ENCODE measurements at regions not wholly inside any gene's neighbourhood (a gene's known extent, or its start where the extent isn't known, plus 50 kb on each side); places are given as distances from the start of the nearest gene placed in this dataset.

GRCh38 chr2:4518596-4518995 lies 815.2 kb downstream of the DCDC2C start:
- DNase-seq (ENCODE audit: low read depth): no peak
- TF ChIP-seq, protein P1, sequence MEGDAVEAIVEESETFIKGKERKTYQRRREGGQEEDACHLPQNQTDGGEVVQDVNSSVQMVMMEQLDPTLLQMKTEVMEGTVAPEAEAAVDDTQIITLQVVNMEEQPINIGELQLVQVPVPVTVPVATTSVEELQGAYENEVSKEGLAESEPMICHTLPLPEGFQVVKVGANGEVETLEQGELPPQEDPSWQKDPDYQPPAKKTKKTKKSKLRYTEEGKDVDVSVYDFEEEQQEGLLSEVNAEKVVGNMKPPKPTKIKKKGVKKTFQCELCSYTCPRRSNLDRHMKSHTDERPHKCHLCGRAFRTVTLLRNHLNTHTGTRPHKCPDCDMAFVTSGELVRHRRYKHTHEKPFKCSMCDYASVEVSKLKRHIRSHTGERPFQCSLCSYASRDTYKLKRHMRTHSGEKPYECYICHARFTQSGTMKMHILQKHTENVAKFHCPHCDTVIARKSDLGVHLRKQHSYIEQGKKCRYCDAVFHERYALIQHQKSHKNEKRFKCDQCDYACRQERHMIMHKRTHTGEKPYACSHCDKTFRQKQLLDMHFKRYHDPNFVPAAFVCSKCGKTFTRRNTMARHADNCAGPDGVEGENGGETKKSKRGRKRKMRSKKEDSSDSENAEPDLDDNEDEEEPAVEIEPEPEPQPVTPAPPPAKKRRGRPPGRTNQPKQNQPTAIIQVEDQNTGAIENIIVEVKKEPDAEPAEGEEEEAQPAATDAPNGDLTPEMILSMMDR (IDR thresholded peaks at IDR 0.05; ENCODE audit: control insufficient read depth, extremely low read depth, insufficient read depth): no peak
- H3K4me3 ChIP-seq (ENCODE audit: low read depth, low read length): no peak overlapping the region

GRCh38 chr2:4522498-4523421 lies 819.4 kb downstream of the DCDC2C start:
- H3K4me3 ChIP-seq (ENCODE audit: low read depth, low read length): no peak overlapping the region
- no peak for DNase-seq (ENCODE audit: low read depth)
- TF ChIP-seq, protein P1 (IDR thresholded peaks at IDR 0.05; ENCODE audit: control insufficient read depth, extremely low read depth, insufficient read depth): no peak

- DNase-seq (ENCODE audit: low read depth): no peak
- TF ChIP-seq, protein P1 (IDR thresholded peaks at IDR 0.05; ENCODE audit: control insufficient read depth, extremely low read depth, insufficient read depth): no peak
- H3K4me3 ChIP-seq (ENCODE audit: low read depth, low read length): no peak overlapping the region
Observed at GRCh38 chr2:4527416-4527815, 824.0 kb downstream of the DCDC2C start.

DNA sequence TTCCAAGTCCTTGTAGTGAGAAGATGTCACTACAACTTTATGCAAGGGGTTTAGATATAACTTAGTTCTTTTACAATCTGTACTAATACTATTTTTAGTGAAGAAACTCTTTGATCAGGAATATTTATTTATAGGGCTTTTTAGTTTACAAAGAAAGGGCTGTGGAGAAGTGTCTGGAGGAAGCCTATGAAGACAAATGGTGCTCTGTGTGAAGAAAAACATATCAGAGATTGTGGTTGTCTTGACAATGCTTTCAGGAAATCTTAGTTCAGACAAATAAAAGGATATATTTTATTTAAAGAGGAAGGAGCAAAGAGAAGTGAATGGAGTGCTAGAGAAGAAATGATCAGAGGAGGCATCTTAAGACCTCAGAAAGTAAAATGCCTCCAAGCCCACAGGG lies 824.9 kb downstream of the DCDC2C start:
- TF ChIP-seq, protein P1 (IDR thresholded peaks at IDR 0.05; ENCODE audit: control insufficient read depth, extremely low read depth, insufficient read depth): no peak
- DNase-seq (ENCODE audit: low read depth): no peak
- H3K4me3 ChIP-seq (ENCODE audit: low read depth, low read length): no peak overlapping the region

DNA sequence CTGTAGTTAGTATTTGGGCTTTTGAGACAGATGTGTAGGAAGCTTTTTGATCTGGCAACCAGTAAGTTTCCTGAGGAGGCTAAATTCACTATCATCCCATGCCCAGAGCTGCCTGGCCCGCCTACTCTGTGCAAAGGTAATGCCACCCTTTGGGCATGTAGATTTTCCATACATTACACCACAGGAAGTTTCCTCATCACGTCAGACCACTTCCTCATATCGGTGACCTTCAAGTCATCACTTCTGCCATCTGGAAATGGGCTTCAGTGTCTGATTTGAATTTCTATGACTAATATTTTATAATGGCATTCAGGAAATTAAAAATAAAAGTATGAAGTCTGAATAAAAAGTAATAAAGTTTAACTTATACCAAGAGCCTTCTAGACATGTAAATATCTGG lies 825.4 kb downstream of the DCDC2C start:
- TF ChIP-seq, protein P1 (IDR thresholded peaks at IDR 0.05; ENCODE audit: control insufficient read depth, extremely low read depth, insufficient read depth): no peak
- H3K4me3 ChIP-seq (ENCODE audit: low read depth, low read length): no peak overlapping the region
- DNase-seq (ENCODE audit: low read depth): no peak

DNA sequence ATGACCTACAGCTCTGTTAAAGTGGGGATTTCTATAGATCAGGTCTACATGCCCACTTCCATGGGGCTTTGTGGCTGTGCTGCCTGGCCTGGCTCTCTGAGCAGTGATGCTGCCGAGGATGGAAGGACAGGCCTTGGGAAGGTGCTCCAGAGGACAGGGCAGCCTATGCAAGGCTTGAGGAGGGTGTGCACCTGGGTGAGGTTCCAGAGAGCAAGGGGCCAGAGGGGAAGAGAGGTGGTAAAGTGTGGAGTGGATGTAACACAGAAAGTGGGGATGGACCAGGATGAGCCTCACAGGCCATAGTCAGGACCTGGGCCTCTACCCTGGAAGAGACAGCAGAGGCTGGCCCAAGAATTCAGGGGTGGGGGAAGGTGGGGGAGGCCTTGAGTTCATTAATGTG lies 826.4 kb downstream of the DCDC2C start:
- TF ChIP-seq, protein P1 (IDR thresholded peaks at IDR 0.05; ENCODE audit: control insufficient read depth, extremely low read depth, insufficient read depth): no peak
- no peak for DNase-seq (ENCODE audit: low read depth)
- no peak overlapping the region for H3K4me3 ChIP-seq (ENCODE audit: low read depth, low read length)
